GM21515 (cell line): ENCODE measurements at regions not wholly inside any gene's neighbourhood (a gene's known extent, or its start where the extent isn't known, plus 50 kb on each side); places are given as distances from the start of the nearest gene placed in this dataset.

Source experiments
- ATAC-seq: cut with Tn5 transposase; IDR thresholded peaks from one replicate; pipeline ENCODE4 v1.9.1; 2021; ENCODE audit not compliant: unreplicated experiment

DNA sequence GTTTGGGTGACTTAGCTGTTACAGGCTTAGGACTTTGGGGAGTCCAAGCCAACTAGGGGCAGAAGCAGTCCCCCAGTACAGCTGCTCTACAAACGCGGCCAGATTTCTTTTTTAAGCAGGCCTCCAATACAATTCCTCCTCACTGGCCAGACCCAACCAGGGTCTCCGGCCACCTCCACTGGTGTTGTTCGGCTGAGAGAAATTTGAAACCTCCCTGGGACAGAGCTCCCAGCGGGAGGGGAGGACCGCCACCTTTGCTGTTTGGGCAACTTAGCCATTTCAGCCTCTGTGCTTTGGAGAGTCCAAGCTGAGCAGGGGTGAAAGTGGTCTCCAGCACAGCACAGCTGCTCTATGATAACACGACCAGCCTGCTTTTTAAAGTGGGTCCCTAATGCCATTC lies 59.4 kb upstream of the KHDRBS2 start:
- no peak for ATAC-seq

GRCh38 chr6:62344850-62345249 lies 58.8 kb upstream of the KHDRBS2 start:
- ATAC-seq, result no peak

- ATAC-seq, result no peak
These were observed 52.5 kb upstream of the KHDRBS2 start for GRCh38 chr6:62338477-62338876.
